Hepatocyte (in vitro differentiated cells): ENCODE measurements at regions not wholly inside any gene's neighbourhood (a gene's known extent, or its start where the extent isn't known, plus 50 kb on each side); places are given as distances from the start of the nearest gene placed in this dataset.
"Not testable (repeated sequence)": the region's sequence is repeated elsewhere in the genome, so short reads cannot be mapped to it uniquely, and the experiment has no call there.

Source experiments
- DNase-seq: peaks from one replicate; pipeline ENCODE4 v3.0.0-alpha.2; 2016; ENCODE audit warnings: low spot score
- H2AFZ ChIP-seq: fragments of 200-600 bp; sonication (generic); 2 replicates; pipeline ENCODE4 v1.6.0; 2016; ENCODE audit warnings: antibody characterized with exemption, mild to moderate bottlenecking
- H3K27ac ChIP-seq: fragments of 200-600 bp; sonication (generic); 2 replicates; pipeline ENCODE4 v1.5.1; 2016; ENCODE audit warnings: mild to moderate bottlenecking
- H3K27me3 ChIP-seq: fragments of 200-600 bp; sonication (generic); 2 replicates; pipeline ENCODE4 v1.6.1; 2016
- H3K36me3 ChIP-seq: fragments of 200-600 bp; sonication (generic); replicated peaks from 2 replicates; pipeline ENCODE4 v1.5.1; 2016; ENCODE audit warnings: low read depth; ENCODE audit not compliant: insufficient read depth
- H3K4me1 ChIP-seq: fragments of 200-600 bp; sonication (generic); 2 replicates; pipeline ENCODE4 v1.5.1; 2016; ENCODE audit warnings: mild to moderate bottlenecking, moderate library complexity; ENCODE audit not compliant: insufficient read depth
- H3K4me2 ChIP-seq: fragments of 200-600 bp; sonication (generic); 2 replicates; pipeline ENCODE4 v1.6.0; 2016
- H3K4me3 ChIP-seq: fragments of 200-600 bp; sonication (generic); 2 replicates; pipeline ENCODE4 v1.5.1; 2016; ENCODE audit warnings: mild to moderate bottlenecking
- H3K79me2 ChIP-seq: fragments of 200-600 bp; sonication (generic); 2 replicates; pipeline ENCODE4 v1.6.0; 2017; ENCODE audit warnings: mild to moderate bottlenecking
- H3K9me2 ChIP-seq: fragments of 200-600 bp; sonication (generic); replicated peaks from 2 replicates; pipeline ENCODE4 v1.6.0; 2017; ENCODE audit warnings: mild to moderate bottlenecking; ENCODE audit not compliant: insufficient read depth
- H3K9me3 ChIP-seq: fragments of 200-600 bp; sonication (generic); 2 replicates; pipeline ENCODE4 v1.5.1; 2016; ENCODE audit warnings: low read depth, mild to moderate bottlenecking
- H4K20me1 ChIP-seq: fragments of 200-600 bp; sonication (generic); 2 replicates; pipeline ENCODE4 v1.6.0; 2016; ENCODE audit warnings: mild to moderate bottlenecking; ENCODE audit not compliant: insufficient read depth, poor library complexity, severe bottlenecking
- CTCF ChIP-seq: fragments of 200-600 bp; sonication (generic); IDR thresholded peaks from 2 replicates; pipeline ENCODE4 v1.5.1; 2016; ENCODE audit warnings: antibody characterized with exemption, mild to moderate bottlenecking; ENCODE audit not compliant: poor library complexity
- EZH2 ChIP-seq: fragments of 200-600 bp; sonication (generic); IDR thresholded peaks from 2 replicates; pipeline ENCODE4 v1.6.1; 2016; ENCODE audit warnings: antibody characterized with exemption, mild to moderate bottlenecking, borderline replicate concordance
- EZH2phosphoT487 ChIP-seq: fragments of 200-600 bp; sonication (generic); IDR thresholded peaks from one replicate; pipeline ENCODE4 v1.6.1; 2018; ENCODE audit warnings: antibody characterized with exemption, mild to moderate bottlenecking, low read depth, moderate library complexity; ENCODE audit not compliant: unreplicated experiment, severe bottlenecking
- WGBS: methylation state at CpG from one replicate; pipeline ENCODE4 v1.1.6; 2016; ENCODE audit warnings: low lambda C conversion rate; ENCODE audit errors: missing lambda C conversion rate; 5-methylcytosine and 5-hydroxymethylcytosine counted together

- Histone ChIP-seq H3K9me2 (no peaks in the 10 kb centered on the region), H3K9me3 (no peaks in the 10 kb centered on the region), H3K4me2 (no peak overlapping the region), H2AFZ (no peak overlapping the region), H3K79me2 (no peaks in the 10 kb centered on the region), H4K20me1 (no peaks in the 10 kb centered on the region), H3K4me3 (no peak overlapping the region), H3K27me3 (no peaks in the 10 kb centered on the region), H3K36me3 (no peaks in the 10 kb centered on the region), H3K4me1 (no peaks in the 10 kb centered on the region), H3K27ac (no peak overlapping the region)
- 85% methylated on average over 8 of the region's 8 CpGs for WGBS
- no peak for TF ChIP-seq EZH2phosphoT487
- TF ChIP-seq CTCF, result no peak
- TF ChIP-seq EZH2, result no peak
- DNase-seq, result no peak
Measured at GRCh38 chr18:75691483-75691882, 264.0 kb upstream of the SMIM21 start.

DNA sequence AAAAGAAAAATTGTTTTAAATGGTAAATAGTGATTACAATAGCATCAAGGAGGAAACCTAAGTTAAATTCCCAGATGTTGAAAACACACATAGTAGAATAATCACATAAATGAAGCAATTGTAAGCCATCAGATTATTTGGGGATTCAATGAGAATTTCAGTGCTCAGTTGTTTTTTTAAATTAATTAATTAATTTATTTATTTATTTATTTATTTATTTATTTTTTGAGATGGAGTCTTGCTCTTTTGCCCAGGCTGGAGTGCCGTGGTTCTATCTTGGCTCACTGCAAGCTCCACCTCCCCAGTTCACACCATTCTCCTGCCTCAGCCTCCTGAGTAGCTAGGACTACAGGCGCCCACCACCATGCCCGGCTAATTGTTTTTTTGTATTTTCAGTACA is 262.8 kb upstream of the SMIM21 start:
- H3K27me3 ChIP-seq, H4K20me1 ChIP-seq, H3K79me2 ChIP-seq, H3K4me1 ChIP-seq, DNase-seq, H2AFZ ChIP-seq, H3K4me3 ChIP-seq, H3K4me2 ChIP-seq, H3K9me2 ChIP-seq, H3K27ac ChIP-seq, H3K36me3 ChIP-seq, H3K9me3 ChIP-seq: not testable (repeated sequence)
- WGBS, result 98% methylated on average over 3 of the region's 3 CpGs

DNA sequence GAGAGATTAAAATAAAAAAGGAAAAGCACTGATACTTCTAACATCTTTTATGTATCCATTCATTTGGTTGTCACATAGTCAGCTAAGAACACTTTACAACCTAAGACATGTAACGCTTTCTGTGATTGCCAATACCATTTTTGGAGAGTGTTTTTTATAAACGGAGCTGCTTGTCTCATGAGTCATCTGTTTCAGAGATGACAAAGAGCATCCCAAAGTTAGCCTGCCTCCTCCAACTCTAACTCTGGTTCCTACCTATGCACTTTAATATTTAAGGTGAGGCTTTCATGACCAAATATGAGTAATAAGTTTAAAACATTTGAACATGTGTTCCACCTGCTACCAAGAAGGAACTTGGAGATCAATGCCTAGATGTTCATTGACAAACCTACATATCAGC is 260.1 kb upstream of the SMIM21 start:
- DNase-seq, result no peak
- Histone ChIP-seq H3K4me3 (no peak overlapping the region), H3K36me3 (no peaks in the 10 kb centered on the region), H3K27ac (no peak overlapping the region), H3K27me3 (no peaks in the 10 kb centered on the region), H4K20me1 (no peaks in the 10 kb centered on the region), H2AFZ (no peak overlapping the region), H3K79me2 (no peaks in the 10 kb centered on the region), H3K4me1 (no peaks in the 10 kb centered on the region), H3K9me2 (no peaks in the 10 kb centered on the region), H3K9me3 (no peaks in the 10 kb centered on the region), H3K4me2 (no peak overlapping the region)
- WGBS, result 65% methylated on average over 2 of the region's 2 CpGs
- no peak for TF ChIP-seq EZH2phosphoT487
- no peak for TF ChIP-seq CTCF
- TF ChIP-seq EZH2, result no peak

DNA sequence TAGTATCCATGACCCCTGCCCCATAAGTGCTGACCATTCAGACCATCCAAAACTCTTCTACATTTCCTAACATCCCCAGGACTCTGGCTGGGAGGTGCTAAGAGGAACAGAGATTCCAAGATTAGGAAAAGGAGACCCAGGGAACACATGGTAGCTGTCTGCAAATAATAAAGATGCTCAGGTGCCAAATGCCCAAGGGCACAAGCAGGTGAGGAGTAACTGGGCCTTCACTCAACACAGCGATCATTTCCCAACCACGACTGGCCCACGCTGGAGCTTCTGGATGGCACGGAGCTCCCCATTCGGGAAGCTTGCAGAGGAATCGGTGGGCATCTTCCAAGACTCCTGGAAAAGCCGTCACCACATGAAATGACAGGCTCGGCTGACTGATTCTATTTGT is 255.9 kb upstream of the SMIM21 start:
- no peaks in the 10 kb centered on the region for H3K79me2 ChIP-seq
- DNase-seq, result no peak
- TF ChIP-seq EZH2phosphoT487, result no peak
- TF ChIP-seq CTCF, result no peak
- TF ChIP-seq EZH2, result no peak
- H2AFZ ChIP-seq, result no peak overlapping the region
- H3K9me2 ChIP-seq, result no peaks in the 10 kb centered on the region
- H3K36me3 ChIP-seq, result no peaks in the 10 kb centered on the region
- no peaks in the 10 kb centered on the region for H3K4me1 ChIP-seq
- no peaks in the 10 kb centered on the region for H4K20me1 ChIP-seq
- no peak overlapping the region for H3K4me2 ChIP-seq
- H3K27ac ChIP-seq, result no peak overlapping the region
- 97% methylated on average over 8 of the region's 8 CpGs for WGBS
- H3K9me3 ChIP-seq, result no peaks in the 10 kb centered on the region
- H3K27me3 ChIP-seq, result no peaks in the 10 kb centered on the region
- H3K4me3 ChIP-seq, result no peak overlapping the region
